ENCODE measurements at regions not wholly inside any gene's neighbourhood (a gene's known extent, or its start where the extent isn't known, plus 50 kb on each side); places are given as distances from the start of the nearest gene placed in this dataset.
"Not testable (repeated sequence)": the region's sequence is repeated elsewhere in the genome, so short reads cannot be mapped to it uniquely, and the experiment has no call there.

DNA sequence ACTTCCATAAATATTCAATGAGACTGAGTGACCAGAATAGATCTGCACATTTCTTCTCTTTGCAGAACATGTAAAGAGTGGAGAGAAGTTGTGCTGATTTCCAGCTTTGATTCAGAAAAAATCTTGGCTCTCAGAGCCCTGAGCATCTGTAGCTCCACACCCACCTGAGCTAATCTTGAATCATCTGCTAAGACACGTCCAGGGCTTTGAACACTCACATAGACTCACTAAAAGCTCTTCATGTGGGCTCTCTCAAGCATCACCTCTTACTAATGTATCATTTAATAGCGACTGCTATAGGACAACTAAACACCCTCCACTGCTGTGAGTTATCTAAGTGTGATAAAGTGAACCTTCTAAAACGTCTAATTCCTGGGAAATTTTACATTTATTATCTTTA is 147.7 kb upstream of the GRIA3 start:
- no peak for DNase-seq

DNA sequence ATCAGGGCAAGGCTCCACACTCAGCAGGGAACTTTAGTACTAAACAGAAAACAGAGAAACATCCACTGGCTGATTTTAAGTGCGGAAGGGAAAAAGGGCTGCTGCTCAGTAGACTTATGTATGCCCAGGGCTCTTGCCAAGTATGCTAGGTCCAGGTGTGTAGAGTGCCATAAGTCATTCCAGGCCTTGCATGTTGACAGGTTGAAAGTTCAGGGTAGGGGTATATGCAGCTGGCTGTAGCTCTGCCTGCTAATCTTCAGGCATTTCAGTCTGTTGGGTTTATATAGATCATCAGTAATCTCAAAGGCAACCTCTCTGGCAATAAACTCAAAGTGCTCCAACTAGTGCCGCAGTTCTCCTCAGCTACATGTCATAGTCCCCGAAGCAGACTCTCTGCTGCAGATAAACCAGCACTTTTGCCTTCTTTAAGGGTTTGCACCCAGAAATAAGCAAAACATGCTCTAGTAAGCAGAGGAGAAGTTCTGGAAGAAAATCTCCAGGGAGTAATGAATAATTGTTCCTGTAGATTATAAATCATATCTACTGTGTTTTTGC is 134.9 kb upstream of the GRIA3 start:
- no peak for DNase-seq

DNA sequence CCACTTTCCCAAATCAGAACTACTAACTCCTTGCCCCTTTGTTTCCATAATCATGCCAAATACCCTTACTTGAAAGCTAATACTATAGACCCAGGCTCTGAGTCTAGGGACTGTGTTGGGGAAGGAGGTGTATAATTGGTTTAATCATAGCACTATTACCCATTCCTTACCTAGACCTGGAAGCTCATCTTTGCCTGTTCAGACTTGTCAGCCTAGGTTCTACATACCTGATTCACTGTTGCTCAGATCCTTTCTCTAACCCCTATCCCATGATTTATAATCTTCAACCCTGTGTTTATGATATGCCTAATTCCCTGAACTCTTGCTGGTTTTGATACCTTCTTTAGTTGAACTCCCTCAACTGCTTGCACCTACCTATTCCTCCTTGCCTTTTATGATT is 123.1 kb upstream of the GRIA3 start:
- DNase-seq: no peak

DNA sequence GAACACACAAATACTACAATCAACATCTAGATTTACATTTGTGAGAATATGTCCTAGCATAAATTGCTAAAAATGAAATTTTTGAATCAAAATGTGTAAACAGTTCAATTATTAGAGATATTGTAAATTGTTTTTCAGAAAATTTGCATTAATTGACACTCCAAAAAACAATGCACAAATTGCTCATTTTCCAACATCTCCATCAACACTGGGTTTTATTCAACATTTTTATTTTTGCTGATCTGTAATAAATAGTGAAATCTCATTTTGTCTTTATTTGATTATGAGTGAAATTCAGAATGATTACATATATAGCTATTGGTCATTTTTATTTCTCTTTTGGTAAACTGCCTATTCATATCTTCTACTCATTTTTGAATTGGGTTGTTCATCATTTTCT is 120.0 kb upstream of the GRIA3 start:
- no peak for DNase-seq

DNA sequence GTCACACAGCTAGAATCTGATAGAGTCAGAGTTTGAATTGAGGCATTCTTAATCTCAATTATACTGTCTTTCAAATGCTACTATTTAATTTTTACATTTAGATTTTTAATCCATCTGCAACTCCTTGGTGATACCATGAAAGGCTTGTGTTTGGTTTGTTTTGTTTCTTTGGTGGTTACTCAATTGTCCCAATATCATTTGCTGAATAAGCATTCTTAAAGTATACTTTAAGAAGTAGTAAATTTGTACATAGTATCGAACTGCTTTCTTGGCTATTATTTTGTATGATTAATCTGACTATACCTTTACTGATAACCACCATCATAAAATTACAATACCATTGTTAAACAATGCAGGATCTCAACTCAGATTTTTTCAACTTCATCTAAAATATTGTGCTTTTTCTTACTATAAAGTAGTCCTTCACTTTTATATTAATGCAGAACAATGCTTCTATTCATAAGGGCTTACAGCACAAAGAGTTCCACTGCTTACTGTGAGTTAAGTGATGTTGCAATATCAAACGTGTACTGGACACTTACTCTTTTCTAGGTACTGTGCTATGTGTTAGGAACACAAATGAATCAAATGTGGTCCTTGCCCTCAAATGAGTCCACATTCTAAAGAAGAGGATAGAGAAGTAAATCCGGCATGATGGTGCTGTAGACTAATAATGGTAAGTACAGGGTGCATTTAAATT is 111.2 kb upstream of the GRIA3 start:
- DNase-seq: no peak

DNA sequence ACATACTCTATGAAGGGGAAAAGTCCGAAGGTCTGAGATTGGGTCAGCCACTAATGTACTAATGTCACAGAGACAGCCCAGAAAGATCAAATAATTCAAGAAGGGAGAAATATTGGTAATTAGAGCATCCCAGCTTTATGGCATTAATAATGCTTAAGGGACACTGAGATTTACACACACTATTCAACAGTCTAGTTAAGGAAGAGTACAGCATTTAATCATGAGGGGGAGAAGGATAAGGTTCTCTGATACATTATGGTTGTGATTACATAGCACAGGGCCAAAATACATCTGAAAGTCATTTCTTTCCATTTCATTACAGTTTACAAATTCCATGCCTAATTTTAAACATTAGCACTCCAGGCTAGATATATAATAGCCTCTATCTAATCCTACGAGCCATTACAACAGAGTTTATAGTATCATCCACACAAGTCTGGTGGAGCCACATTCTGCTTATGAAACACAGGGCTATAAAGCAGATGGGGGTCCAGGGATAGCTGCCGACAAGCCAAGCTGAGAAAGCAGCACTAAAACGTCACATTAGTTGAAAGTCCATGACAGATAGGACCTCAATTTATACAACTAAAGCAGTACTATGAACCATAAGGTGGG is 108.0 kb upstream of the GRIA3 start:
- no peak for DNase-seq

DNA sequence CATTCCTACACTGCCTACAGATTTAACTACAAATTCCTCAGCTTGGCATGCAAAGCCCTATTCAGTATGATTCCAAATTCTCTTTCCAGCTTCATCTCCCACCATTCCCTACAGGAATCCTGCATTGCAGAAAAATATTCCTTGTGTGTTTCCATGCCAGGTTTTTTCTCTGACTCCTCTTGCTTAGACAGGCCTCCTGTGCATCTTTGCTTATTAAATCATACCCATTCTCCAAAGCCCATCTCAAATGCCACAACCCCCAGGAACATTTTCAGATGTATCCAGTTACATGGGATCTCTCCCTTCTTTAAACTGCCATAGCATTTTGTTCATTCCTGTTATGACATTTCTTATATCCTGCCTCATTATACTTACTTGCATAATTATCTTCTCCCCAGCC is 106.4 kb upstream of the GRIA3 start:
- no peak for DNase-seq

DNA sequence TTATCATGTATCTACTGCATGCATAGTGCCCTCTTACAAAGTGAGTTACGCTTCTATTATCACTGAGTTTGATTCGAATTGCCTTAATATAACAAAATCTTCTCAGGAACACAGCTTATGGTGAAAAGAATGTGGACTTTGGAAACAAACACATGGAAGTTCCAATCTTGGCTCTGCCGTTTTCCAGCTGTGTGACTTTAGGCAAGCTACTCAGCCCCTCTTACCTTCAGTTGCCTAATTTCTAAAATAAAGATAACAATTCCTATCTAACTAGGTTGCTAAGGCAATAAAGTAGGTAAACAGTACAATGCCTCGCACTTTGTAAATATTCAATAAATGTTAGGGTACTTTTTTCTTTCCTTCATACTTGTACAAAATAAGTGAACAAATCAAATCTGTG is 104.0 kb upstream of the GRIA3 start:
- no peak for DNase-seq

DNA sequence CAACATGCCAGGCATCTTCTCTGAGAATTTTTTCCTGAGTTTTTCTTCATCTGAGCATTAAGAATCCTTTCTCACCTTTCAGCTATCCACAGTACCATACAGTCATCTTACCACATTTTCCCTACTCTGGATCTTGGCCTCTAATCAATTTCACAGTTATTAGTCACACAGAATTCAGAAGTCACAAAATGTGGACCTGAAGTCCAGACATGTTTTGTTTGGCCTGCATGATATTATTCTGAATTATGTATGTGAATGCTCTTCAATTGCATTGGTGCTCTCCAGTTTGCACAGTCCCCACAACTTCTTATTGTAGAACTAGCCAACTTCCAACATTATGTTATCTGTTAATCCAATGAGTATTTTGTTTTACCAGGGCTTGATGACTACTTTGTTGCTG is 102.3 kb upstream of the GRIA3 start:
- DNase-seq: no peak

DNA sequence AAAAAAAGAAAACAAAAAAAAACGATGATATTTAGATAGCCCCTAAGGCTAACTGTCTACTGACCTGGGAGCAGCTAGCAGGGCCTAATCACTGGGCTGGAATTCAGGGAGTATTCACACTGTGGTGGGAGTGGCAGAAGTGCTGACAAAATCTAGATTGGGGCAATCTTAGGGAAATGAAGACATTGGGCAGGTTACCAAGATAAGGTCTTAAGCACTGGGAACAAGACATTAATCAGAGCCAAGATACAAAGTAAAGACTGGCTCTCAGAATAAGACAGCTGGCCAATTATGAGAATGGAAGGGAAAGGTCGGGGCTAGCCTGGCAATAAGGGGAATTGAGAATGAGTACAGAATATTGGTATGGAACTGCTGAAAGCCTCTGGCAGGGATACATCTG is 100.2 kb upstream of the GRIA3 start:
- DNase-seq: no peak

DNA sequence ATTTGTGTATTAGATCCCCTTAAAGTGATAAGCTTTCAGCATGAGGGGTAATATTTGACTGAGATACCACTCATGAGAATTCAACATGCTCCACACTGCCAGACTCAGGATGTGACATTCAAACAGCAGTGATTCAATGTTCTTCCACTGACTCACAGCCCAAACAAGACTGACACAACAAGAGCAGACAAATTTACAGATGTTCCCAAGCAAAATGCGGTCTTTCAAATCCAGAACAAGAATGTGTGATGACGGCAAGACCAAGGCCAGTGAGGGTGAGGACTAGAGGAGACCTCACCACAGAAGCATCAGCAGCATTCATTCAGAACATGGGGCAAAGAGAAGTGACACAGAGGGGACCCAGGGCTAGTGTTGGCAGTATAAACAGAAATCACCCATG is 99.3 kb upstream of the GRIA3 start:
- no peak for DNase-seq

DNA sequence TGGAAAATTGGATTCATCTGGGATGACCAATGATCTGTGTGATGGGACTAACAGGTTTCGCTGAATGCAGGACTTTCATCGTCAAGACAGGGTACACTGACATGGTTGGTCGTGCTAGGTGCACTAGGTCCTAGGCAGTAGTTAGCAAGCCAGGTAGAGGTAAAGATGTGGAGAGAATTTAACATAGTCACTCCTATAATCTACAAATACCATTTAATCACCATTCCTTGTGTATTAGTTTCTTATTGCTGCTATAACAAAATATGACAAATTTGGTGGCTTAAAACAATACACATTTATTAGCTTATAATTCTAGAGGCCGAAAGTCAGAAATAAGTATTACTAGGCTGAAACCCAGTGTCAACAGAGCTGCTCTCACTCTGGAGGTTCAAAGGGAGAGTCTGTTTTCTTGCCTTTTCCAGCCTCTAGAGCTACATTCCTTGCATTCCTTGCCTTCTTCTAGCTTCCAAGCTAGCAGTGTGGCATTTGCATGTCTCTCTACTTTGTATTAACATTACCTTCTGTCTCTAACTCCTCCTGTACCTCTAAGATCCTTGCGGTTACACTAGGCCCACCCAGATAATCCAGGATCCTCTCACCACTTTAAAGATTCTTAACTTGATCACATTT is 98.7 kb upstream of the GRIA3 start:
- no peak for DNase-seq

DNA sequence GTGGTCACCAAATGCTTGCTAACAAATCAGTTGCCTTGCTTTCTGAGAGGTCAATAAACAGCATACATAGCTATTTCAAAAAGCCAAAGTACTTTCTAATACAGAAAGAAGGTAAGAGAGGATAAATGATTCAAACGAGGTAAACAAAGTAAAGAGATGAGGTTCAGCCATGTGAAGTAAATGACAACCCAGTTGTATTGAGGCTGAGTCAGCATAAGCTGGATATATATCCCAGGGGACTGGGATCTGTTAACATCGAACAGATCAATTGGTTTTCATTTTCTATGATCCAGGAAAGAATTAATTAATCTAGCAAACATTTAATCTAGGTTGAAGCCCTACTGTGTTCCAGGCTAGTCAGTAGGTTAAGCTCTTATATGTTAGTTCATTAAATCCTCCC is 97.3 kb upstream of the GRIA3 start:
- DNase-seq: no peak

DNA sequence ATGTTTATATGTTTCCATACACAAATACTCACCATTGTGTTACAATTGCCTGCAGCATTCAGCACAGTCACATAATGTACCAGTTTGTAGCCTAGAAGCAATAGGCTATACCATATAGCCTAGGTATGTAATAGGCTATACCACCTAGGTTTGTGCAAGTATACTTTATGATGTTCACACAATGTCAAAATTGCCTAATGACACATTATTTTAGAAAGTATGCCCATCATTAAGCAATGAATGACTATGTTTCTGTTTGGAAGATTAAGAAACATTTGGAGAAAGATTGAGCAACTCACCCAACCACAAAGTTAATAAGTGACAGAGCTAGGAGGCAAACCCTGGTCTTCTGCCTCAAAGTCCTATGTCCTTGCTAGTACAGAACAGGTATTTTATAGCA is 96.8 kb upstream of the GRIA3 start:
- no peak for DNase-seq

DNA sequence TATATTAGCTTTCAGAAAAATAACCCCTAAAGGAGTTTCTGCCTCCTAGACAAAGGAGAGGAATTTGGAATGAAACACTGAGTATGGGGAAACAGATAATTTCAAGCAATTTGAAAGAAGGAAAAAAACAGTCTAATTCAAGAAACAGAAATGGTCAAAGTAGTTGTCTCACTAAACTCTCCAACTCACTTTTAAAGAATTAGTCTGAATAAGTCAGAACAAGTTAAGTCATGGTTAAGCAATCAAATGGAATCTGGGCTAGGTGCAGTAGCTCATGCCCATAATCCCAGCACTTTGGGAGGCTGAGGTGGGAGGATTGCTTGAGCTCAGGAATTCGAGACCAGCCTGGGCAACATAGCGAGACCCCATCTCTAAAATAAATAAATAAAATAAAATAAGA is 95.7 kb upstream of the GRIA3 start:
- DNase-seq: no peak

DNA sequence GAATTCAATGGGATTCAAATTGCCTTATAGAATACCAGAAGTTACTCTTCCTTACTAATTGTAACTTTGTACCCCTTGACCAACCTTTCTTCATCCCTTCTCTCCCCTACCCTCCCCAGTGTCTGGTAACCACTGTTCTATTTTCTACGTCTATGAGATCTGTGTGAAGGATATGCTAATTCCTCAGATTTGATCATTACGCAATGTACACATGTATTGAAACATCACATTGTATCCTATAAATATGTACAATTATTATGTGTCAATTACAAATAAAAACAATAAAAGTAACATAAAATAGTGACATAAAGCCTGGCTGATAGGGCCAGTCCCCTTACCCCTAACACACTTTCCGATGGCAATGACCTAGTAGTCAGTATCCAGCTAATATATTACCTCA is 95.1 kb upstream of the GRIA3 start:
- no peak for DNase-seq

DNA sequence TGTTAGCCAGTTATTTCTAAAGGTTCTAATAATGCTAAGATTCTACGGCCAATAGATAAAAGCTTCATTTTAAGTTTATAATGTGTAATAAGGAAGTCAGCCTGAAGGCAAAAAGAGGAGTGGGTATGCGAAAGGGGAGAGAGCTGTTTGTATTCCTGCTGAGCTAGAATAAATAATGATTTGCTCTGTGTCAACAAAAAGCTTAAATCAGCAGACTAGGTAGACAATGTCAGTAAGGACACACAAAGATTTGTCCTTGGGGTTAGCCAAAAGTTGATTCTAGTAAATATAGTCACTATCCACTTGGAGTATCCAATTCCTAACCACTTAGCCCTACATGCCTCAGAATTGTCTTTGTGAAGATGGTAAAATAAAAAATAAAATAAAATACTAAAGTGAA is 90.3 kb upstream of the GRIA3 start:
- no peak for DNase-seq

DNA sequence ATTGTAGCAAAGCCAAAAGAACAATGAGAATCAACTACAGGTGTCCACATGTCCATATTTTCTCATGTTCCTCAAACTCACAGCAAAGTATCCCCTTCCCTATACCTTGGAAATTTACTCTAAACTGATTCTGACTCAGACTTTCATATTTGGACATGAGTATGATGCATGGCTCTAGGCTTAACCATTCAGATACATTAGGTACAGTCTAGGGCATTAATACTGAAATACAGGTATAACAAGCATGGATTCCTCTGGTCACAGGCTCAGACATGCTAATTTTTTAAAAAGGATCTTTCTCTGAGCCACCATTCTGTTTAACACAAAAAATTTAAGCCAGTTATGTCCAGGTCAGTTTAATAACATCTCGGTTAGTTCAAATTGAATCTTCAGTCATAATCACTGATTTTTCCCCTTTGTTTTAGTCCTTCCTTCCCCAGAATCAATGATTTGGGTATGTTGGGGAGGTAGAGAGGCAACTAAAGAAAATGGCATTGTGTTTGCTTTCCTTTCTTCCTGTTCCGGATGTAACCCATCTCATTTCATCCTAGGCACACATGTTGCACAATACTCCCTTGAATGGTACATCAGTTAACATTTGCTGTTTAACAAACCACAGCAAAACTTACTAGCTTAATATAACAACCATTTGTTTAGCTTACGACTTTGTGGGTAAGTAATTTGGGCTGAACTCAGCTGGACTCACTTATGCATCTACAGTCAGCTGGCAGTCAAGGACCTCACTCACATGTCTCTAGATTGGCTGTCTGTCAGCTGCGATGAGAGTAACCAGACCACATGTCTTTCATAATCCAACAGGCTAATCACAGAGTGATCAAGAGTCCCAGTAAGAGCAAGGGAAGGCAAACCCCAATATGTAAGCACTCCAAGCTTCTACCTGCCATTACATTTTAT is 75.3 kb upstream of the GRIA3 start:
- DNase-seq: no peak

DNA sequence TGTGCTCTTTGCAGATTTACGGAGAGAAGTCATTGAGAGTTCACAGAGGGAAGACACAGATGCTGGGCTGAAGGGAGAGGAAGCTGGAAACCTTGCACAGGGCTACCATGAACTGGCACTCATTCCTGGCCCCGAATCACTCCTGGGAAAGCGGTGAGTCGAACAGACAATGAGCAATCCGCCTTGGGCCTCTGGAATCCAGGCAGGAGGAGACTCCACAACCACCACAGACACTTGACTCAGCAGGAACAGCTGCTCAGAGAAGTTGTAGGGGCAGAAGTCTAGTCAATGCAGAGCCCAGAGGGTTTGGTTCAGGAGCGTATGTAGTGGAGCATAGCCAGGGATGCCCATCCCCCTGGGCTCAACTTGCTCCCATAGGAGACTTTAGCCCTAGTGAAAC is 62.8 kb upstream of the GRIA3 start:
- DNase-seq: no peak

DNA sequence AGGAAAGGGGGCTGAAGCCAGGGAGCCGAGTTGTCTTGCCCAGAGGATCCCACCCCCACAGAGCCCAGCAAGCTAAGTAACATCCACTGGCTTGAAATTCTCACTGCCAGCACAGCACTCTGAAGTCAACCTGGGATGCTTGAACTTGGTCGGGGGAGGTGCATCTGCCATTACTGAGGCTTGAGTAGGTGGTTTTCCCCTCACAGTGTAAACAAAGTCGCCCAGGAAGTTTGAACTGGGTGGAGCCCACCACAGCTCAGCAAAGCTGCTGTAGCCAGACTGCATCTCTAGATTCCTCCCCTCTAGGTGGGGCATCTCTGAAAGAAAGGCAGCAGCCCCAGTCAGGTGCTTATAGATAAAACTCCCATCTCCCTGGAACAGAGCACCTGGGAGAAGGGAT is 54.3 kb upstream of the GRIA3 start:
- not testable (repeated sequence) for DNase-seq

All from activated effector memory CD4-positive, alpha-beta T cell treated with anti-CD3 and anti-CD28 coated beads, Interleukin-2, amount 50 U/mL, for 16 hours (primary cell).